GM19395 (cell line): ENCODE measurements at regions not wholly inside any gene's neighbourhood (a gene's known extent, or its start where the extent isn't known, plus 50 kb on each side); places are given as distances from the start of the nearest gene placed in this dataset.

Source experiments
- ATAC-seq: cut with Tn5 transposase; IDR thresholded peaks from one replicate; pipeline ENCODE4 v1.9.1; 2021; ENCODE audit warnings: mild to moderate bottlenecking, moderate library complexity; ENCODE audit not compliant: unreplicated experiment

GRCh38 chr20:24277196-24277595 is 192.2 kb upstream of the SYNDIG1 start:
- no peak for ATAC-seq

GRCh38 chr20:24275946-24276705 is 193.3 kb upstream of the SYNDIG1 start:
- ATAC-seq = no peak

- ATAC-seq = no peak
These were observed 196.2 kb upstream of the SYNDIG1 start for GRCh38 chr20:24273251-24273650.

GRCh38 chr20:24261351-24261750 is 208.1 kb upstream of the SYNDIG1 start:
- no peak for ATAC-seq

- no peak for ATAC-seq
These were observed 212.3 kb upstream of the SYNDIG1 start for GRCh38 chr20:24257171-24257570.

GRCh38 chr20:24256307-24256706 is 213.1 kb upstream of the SYNDIG1 start:
- ATAC-seq = no peak

GRCh38 chr20:24254480-24254879 is 214.9 kb upstream of the SYNDIG1 start:
- no peak for ATAC-seq

GRCh38 chr20:24253321-24253720 is 216.1 kb upstream of the SYNDIG1 start:
- no peak for ATAC-seq

GRCh38 chr20:24245094-24245493 is 224.3 kb upstream of the SYNDIG1 start:
- no peak for ATAC-seq

GRCh38 chr20:24242763-24243162 is 226.7 kb upstream of the SYNDIG1 start:
- ATAC-seq = no peak

GRCh38 chr20:24241466-24241865 is 228.0 kb upstream of the SYNDIG1 start:
- no peak for ATAC-seq

- no peak for ATAC-seq
These were observed 232.5 kb upstream of the SYNDIG1 start for GRCh38 chr20:24236963-24237362.

GRCh38 chr20:24236201-24236600 is 233.2 kb upstream of the SYNDIG1 start:
- ATAC-seq = no peak

GRCh38 chr20:24235296-24236175 is 233.9 kb upstream of the SYNDIG1 start:
- no peak for ATAC-seq

GRCh38 chr20:24227600-24227999 is 239.0 kb upstream of the GGTLC1 start:
- no peak for ATAC-seq

GRCh38 chr20:24212494-24212893 is 223.9 kb upstream of the GGTLC1 start:
- ATAC-seq = no peak

- ATAC-seq = no peak
These were observed 223.4 kb upstream of the GGTLC1 start for GRCh38 chr20:24211972-24212371.

- ATAC-seq = no peak
These were observed 221.8 kb upstream of the GGTLC1 start for GRCh38 chr20:24210356-24210755.

- no peak for ATAC-seq
These were observed 220.1 kb upstream of the GGTLC1 start for GRCh38 chr20:24208652-24209051.

GRCh38 chr20:24207803-24208300 is 219.3 kb upstream of the GGTLC1 start:
- ATAC-seq = no peak

- no peak for ATAC-seq
These were observed 218.4 kb upstream of the GGTLC1 start for GRCh38 chr20:24206995-24207394.
